ENCODE measurements at regions not wholly inside any gene's neighbourhood (a gene's known extent, or its start where the extent isn't known, plus 50 kb on each side); places are given as distances from the start of the nearest gene placed in this dataset.

DNA sequence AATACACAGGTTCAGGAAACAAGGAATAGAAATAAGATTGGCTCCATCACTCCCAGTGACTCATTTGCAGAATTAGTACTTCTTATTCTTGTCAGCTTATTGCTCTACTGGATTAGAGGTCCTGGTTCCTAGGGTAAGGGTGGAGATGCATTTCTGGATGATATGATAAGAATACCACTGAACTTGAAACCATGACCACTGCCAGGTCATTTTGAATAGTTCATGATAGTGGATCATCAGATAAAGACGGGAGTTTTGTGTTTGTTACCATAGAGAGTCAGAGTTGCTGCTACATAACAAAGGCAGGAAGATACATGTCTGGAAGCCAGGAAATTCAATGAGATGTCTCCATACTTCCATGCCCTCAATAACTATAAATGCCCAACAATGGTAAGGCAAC is 109.2 kb upstream of the FAT1 start:
- Histone ChIP-seq H3K27ac (ENCODE audit: extremely low read length, insufficient read depth, low read length) (no peak overlapping the region), H3K9ac (ENCODE audit: insufficient read depth, low read depth, low read length) (no peak overlapping the region), H2AFZ (ENCODE audit: low read length) (no peak overlapping the region), H3K4me1 (ENCODE audit: insufficient read depth, low read length) (peaks cover 35% of the 10 kb centered on the region), H3K79me2 (ENCODE audit: insufficient read depth, low read length) (no peaks in the 10 kb centered on the region), H3K27me3 (ENCODE audit: control insufficient read depth in 1 of 2, insufficient read depth in 2 of 2, low read length in 2 of 2) (peaks cover 0 to 5% of the 10 kb centered on the region in 2 experiments; a peak in 2 of 5 replicates), H3K4me2 (ENCODE audit: low read depth, low read length) (no peak overlapping the region), H3K36me3 (replicated peaks in 1 of 2; ENCODE audit: control insufficient read depth in 1 of 2, insufficient read depth in 2 of 2, low read length in 2 of 2) (no peaks in the 10 kb centered on the region), H3K4me3 (replicated peaks in 1 of 3; ENCODE audit: insufficient read depth in 1 of 3, low read depth in 2 of 3, low read length in 3 of 3) (no peak overlapping the region), H4K20me1 (ENCODE audit: insufficient read depth, low read length) (no peaks in the 10 kb centered on the region), H3K9me3 (ENCODE audit: low read length) (no peaks in the 10 kb centered on the region)
- intact Hi-C loops (cut with micrococcal nuclease; ENCODE audit: unreplicated experiment) (no loop called here), in situ Hi-C loops (cut with HindIII; ENCODE audit: extremely low pct_ligation_motif_present, low pct_unique_long_range_greater_than_20kb) (no loop called here)
- FAIRE-seq = no peak
- no TSS peak for BruUV-seq (replicated peaks)
- CTCF ChIA-PET (ENCODE audit: low intra/inter-chr PET ratio, low total read pairs) = no interaction called here
- DNase-seq (ENCODE audit: low spot score) = no peak
- 11% methylated on average over 1 of the region's 1 CpG for WGBS (ENCODE audit: low lambda C conversion rate)
- POLR2A ChIA-PET = no interaction called here
- ATAC-seq = no peak
- TF ChIP-seq IKZF4 (CRISPR knock-in tag; IDR thresholded peaks at IDR 0.05; ENCODE audit: borderline replicate concordance, low read depth, not compliant biosample characterization) = no peak
- no peak for TF ChIP-seq MYPOP (CRISPR knock-in tag; IDR thresholded peaks at IDR 0.05)
- no peak for TF ChIP-seq ARID4A (CRISPR knock-in tag; IDR thresholded peaks at IDR 0.05; ENCODE audit: borderline replicate concordance)
- no peak for TF ChIP-seq MYNN (CRISPR knock-in tag; IDR thresholded peaks at IDR 0.05; ENCODE audit: low read depth)
- TF ChIP-seq, protein P1, sequence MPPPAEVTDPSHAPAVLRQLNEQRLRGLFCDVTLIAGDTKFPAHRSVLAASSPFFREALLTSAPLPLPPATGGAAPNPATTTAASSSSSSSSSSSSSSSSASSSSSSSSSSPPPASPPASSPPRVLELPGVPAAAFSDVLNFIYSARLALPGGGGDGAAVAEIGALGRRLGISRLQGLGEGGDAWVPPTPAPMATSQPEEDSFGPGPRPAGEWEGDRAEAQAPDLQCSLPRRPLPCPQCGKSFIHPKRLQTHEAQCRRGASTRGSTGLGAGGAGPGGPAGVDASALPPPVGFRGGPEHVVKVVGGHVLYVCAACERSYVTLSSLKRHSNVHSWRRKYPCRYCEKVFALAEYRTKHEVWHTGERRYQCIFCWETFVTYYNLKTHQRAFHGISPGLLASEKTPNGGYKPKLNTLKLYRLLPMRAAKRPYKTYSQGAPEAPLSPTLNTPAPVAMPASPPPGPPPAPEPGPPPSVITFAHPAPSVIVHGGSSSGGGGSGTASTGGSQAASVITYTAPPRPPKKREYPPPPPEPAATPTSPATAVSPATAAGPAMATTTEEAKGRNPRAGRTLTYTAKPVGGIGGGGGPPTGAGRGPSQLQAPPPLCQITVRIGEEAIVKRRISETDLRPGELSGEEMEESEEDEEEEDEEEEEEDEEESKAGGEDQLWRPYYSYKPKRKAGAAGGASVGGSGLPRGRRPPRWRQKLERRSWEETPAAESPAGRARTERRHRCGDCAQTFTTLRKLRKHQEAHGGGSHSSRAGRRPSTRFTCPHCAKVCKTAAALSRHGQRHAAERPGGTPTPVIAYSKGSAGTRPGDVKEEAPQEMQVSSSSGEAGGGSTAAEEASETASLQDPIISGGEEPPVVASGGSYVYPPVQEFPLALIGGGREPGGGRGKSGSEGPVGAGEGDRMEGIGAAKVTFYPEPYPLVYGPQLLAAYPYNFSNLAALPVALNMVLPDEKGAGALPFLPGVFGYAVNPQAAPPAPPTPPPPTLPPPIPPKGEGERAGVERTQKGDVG (CRISPR knock-in tag; IDR thresholded peaks at IDR 0.05; ENCODE audit: borderline replicate concordance) = no peak
- TF ChIP-seq HDAC6 (IDR thresholded peaks at IDR 0.05; ENCODE audit: low read depth, low read length) = no peak
- TF ChIP-seq ZFP1 (CRISPR knock-in tag; IDR thresholded peaks at IDR 0.05) = no peak
- no peak for TF ChIP-seq MLLT10 (CRISPR knock-in tag; IDR thresholded peaks at IDR 0.05)
- TF ChIP-seq, protein P2, sequence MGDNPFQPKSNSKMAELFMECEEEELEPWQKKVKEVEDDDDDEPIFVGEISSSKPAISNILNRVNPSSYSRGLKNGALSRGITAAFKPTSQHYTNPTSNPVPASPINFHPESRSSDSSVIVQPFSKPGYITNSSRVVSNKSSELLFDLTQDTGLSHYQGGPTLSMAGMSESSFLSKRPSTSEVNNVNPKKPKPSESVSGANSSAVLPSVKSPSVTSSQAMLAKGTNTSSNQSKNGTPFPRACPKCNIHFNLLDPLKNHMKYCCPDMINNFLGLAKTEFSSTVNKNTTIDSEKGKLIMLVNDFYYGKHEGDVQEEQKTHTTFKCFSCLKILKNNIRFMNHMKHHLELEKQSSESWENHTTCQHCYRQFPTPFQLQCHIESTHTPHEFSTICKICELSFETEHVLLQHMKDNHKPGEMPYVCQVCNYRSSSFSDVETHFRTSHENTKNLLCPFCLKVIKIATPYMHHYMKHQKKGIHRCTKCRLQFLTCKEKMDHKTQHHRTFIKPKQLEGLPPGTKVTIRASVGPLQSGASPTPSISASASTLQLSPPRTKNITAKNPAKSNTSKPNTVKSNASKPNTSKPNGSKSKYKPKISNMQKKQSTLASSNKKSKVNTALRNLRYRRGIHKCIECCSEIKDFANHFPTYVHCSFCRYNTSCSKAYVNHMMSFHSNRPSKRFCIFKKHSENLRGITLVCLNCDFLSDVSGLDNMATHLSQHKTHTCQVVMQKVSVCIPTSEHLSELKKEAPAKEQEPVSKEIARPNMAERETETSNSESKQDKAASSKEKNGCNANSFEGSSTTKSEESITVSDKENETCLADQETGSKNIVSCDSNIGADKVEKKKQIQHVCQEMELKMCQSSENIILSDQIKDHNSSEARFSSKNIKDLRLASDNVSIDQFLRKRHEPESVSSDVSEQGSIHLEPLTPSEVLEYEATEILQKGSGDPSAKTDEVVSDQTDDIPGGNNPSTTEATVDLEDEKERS (CRISPR knock-in tag; IDR thresholded peaks at IDR 0.05) = no peak
- no peak for TF ChIP-seq MLX (CRISPR knock-in tag; IDR thresholded peaks at IDR 0.05)
- no peak for TF ChIP-seq BORCS8-MEF2B (CRISPR knock-in tag; IDR thresholded peaks at IDR 0.05)
